HCEC 1CT (cell line): ENCODE measurements at regions not wholly inside any gene's neighbourhood (a gene's known extent, or its start where the extent isn't known, plus 50 kb on each side); places are given as distances from the start of the nearest gene placed in this dataset.

Experiments
- DNase-seq: peaks from one replicate; pipeline ENCODE4 v3.0.0-alpha.2; 2017

DNA sequence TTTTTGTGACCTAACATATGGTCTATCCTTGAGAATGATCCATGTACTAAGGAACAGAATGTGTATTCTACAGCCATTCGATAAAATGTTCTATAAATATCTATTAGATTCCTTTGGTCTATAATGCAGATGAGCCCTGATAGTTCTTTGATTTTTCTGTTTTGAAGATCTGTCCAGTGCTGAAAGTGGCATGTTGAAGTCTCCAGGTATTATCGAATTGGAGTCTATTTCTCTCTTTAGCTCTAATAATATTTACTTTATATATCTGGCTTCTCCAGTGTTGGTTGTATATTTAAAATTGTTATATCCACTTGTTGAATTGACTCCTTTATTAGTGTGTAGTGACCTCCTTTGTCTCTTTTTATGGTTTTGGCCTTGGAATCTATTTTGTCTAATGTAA, 377.9 kb downstream of the ARL6IP6 start:
- DNase-seq, result no peak

GRCh38 chr2:153091344-153091743, 372.9 kb downstream of the ARL6IP6 start:
- DNase-seq, result no peak

- no peak for DNase-seq
These were observed 360.9 kb downstream of the ARL6IP6 start for GRCh38 chr2:153079315-153079714.

DNA sequence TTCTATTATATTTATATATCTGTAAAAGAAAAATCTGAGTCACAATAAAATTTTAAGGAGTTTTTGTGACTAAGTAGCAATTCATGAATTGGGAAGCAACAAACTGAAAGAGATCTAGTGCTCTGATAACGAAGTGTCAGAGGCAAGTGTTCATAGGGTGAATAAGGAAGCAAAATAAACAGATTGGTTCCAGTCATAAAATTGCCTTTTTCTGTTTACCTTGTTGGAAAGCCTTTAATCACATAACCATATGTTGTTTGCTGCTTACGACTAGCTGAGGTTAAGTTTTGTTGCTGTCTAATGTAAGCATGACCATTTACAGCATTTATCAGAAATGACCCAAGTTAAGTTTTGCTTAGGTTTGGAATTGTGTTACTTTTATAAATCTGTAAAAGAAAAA, 358.9 kb downstream of the ARL6IP6 start:
- peak; percentile 3 for DNase-seq

- DNase-seq, result peak; percentile 36
These were observed 355.8 kb downstream of the ARL6IP6 start for GRCh38 chr2:153074207-153074606.

GRCh38 chr2:153072813-153073212, 354.4 kb downstream of the ARL6IP6 start:
- no peak for DNase-seq

GRCh38 chr2:153072077-153072476, 353.7 kb downstream of the ARL6IP6 start:
- DNase-seq, result no peak

- DNase-seq, result no peak
These were observed 352.7 kb downstream of the ARL6IP6 start for GRCh38 chr2:153071090-153071489.

DNA sequence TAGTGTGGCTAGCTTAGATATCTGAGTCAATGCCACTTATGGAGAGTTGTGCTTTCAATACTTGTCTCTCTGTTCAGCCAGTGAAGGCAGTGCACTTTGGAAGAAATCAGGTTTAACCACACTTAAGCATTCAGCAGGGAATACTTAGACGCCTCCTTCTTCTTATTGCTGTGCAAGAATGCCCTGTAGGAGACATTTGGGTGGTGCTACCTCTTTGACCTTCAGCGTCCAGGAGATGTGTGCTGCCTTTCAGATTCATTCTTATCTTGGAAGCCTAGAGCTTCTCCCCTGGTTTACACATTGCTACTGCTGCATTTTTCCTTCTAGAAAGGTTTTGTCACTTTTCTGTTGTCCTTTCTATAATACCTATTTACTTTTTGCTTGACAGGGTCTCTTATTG, 350.5 kb downstream of the ARL6IP6 start:
- no peak for DNase-seq

GRCh38 chr2:153068052-153068451, 349.6 kb downstream of the ARL6IP6 start:
- no peak for DNase-seq

DNA sequence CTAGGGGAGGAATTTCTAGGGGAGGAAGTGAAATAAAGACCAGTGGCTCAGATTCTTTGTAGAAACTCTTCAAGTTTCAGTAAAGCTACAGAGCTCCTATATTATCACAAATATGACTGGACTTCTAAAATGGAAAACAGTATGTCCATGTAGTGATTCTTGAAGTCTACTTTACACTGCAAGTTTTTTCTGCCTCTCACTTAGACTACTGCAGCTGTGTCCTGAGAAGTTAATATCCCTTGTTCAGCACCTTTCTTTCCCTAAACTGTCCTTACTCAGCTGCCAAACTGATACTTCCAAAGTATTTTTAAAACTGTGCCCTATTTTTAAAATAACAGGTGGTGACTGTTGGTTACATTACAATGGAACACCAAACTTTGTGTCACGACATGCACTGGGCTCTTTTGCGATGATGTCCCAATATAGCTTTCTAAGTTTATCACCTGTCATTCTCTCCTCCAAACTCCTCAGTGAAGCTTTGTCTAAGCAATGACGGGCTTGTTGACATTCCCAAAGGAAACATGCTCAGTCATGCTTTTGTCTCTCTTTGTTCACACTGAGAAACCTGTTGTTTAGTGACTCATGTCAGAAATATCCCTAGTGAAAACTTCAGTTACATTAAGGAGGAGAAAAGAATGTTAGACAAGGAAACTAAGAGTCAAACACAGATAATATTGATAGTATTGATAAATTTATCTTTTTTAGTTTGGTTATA, 341.1 kb downstream of the ARL6IP6 start:
- peak; percentile 22 for DNase-seq

DNA sequence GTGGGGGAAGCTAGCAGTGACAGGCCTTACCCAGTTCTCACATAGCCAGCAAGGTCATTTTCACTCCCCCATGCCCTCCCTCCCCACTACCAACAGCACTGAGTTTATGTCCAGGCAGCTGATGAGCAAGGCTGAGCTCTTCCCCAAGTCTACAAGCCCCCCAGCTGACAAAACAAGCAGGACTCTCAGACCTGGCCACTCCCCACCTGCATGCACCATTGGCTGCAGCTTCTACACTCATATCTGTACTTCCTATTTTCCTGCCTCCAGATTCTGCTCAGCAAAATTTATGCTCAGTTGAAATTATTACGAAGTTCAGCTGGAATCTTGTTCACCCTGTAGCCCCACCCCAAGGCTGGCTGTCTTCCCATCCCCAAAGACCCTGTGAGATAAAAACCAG, 339.3 kb downstream of the ARL6IP6 start:
- DNase-seq, result no peak

DNA sequence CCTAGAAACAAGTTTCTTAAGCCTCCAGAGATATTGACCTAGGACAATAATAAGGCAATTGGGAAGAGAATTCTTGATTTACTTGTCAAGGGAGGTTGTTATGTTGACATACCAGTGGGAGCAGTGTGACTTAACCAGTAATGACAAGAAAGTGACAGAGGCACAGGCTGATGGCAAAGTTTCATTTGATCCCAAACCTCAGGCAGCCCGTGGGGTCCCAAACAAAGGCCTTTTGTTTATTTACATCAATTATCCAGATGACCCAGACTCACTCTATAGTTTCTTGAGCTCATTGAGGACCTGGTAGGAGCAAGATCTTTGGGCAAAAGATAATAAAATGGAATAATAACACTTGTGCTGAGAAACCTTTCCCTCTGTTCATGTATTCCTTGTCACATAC, 336.8 kb downstream of the ARL6IP6 start:
- no peak for DNase-seq

- no peak for DNase-seq
These were observed 334.6 kb downstream of the ARL6IP6 start for GRCh38 chr2:153052807-153053559.

DNA sequence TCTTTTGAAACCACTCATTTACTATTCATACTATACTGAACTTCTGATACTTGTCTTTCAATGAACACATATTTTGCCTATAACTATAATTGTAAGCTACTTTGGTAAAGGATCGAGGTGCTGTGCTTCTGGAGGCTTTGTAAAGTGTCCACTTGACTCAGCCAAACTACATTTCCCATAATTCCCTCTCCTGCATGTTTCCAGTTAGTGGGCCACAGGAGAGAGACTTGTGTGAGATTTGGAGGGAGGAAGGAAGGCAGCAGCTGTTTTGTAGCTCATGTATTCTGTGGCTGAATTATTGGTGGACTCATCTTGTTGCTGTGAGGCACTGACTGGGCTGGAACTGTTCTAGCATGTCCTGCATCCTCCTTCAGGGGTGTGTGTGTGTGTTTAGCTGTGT, 328.8 kb downstream of the ARL6IP6 start:
- no peak for DNase-seq

DNA sequence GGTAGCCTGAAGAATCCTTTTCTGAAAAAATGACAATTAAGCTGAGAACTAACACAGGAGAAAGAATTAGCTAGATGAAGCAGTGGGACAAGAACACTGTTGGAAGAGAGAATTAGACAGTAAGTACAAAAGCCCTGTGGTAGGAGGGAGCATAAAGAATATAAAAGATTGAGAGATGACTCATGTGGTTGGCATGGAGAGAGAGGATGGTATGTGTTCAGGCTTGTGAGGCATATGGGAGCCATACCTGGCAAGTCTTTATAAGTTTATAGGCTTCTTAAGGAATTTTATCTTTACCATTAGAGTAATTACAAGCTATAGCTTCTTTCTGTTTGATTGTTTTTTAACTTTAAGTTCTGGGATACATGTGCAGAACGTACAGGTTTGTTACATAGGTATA, 325.0 kb downstream of the ARL6IP6 start:
- no peak for DNase-seq

DNA sequence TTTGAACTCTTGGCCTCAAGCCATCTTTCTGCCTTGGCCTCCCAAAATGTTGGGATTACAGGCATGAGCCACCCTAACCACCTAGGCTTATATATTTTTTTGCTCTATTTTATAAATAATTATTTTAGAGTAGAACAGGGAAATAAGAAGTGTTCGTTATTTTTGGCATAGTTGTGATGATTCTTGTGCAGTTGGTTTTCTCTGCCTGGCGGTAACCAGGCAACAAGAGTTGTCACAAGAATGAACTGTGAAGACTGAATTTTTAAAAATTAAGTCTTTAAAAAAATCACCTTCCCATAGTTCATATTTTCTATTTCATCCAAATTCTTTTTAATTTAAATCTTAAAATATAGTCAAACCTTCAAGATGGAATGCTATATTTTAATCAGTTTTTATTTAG, 310.2 kb downstream of the ARL6IP6 start:
- DNase-seq, result no peak

GRCh38 chr2:153027533-153027932, 309.1 kb downstream of the ARL6IP6 start:
- DNase-seq, result no peak

- no peak for DNase-seq
These were observed 301.8 kb downstream of the ARL6IP6 start for GRCh38 chr2:153020201-153020600.

GRCh38 chr2:153005071-153005730, 286.8 kb downstream of the ARL6IP6 start:
- no peak for DNase-seq

DNA sequence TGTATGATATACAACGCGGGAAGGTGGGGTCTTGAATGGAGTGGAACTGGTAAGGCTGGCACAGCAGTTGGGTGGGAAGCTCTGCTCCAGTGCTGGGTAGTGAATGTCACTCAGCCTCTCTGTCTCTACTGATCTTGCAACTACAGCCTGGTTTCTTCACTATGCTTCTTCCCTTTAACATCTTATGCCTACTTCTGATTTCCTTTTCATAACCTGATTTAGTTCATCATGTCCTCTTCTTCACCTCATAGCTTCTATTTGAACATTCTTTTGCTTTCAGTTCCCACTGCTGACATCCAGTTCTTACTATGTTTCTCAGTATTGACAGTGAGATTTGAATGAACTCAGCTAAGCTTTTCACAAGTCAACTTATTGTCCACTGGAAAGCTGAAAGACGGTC, 286.2 kb downstream of the ARL6IP6 start:
- DNase-seq, result no peak

GRCh38 chr2:152974146-152974545, 255.7 kb downstream of the ARL6IP6 start:
- DNase-seq, result no peak

DNA sequence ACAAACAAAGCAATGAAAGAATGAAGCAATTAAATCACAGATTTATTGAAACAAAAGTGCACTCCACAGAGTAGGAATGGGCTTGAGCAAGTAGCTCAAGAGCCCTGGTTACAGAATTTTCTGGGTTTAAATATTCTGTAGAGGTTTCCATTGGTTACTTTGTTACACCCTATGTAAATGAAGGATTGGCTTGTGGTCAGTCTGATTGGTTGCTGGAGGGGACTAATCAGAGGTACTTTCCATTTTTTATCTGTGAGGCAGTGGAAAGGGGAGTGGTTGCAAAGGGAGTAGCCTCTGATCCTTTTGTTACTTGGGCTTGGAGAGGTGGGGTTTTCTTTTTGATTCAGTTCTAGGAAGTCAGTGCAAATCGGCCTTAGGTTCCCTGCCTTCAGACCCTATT, 253.3 kb downstream of the ARL6IP6 start:
- no peak for DNase-seq

DNA sequence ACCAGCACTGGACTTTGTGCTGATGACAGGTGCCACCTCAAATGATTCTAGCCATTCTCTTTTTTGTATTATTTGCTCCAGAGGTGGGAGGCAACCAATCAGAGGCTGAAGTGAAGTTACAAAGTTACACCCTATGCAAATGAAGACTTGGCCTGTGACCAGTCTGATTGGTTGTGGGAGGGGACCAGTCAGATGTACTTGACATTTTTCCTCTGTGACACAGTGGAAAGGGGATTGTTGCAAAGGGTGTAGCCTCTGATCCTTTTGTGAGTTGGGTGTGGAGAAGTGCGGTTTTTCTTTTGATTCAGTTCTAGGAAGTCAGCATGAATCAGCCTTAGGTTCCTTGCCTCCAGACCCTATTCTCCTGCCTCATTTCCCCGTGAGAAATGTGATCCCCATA, 244.0 kb downstream of the ARL6IP6 start:
- DNase-seq, result no peak
